ENCODE measurements at regions not wholly inside any gene's neighbourhood (a gene's known extent, or its start where the extent isn't known, plus 50 kb on each side); places are given as distances from the start of the nearest gene placed in this dataset.

DNA sequence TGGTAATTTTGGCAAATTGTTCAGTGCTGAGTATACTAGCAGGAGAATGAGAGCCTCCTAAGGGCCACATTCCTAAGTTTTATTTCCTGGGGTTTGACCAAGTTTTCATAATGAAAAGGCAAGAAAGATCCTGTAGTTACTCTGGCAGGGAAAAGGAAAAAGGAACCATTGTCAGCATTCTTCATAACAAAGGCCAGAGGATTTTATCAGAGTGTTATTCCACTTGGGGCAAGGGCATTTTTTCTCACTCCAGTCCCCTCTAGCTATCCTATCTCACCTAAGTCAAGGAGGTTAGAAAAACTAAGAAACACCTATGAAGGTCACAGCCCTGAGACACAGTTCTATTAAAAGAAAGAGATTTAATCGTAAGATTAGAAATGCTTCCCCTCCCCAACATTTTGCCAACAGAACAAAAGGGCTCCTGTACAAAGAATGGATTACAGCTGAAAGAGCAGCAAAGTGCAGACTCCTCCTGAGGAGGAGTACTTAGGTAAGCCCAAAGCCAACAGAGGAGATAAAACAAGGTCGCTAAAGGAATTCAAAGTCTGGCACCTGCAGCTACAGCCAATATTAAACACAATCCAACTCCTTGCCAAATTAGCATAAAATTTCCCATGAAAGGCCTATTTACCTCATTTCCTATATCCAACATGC, 162.4 kb downstream of the GALC start:
- DNase-seq (ENCODE audit: low read depth): no peak
- in situ Hi-C loops (cut with HindIII; ENCODE audit: low pct_unique_long_range_greater_than_20kb, low sequenced_read_pairs): no loop called here

GRCh38 chr14:87829543-87829942, 163.4 kb downstream of the GALC start:
- in situ Hi-C loops (cut with HindIII; ENCODE audit: low pct_unique_long_range_greater_than_20kb, low sequenced_read_pairs): no loop called here
- DNase-seq (ENCODE audit: low read depth): no peak

DNA sequence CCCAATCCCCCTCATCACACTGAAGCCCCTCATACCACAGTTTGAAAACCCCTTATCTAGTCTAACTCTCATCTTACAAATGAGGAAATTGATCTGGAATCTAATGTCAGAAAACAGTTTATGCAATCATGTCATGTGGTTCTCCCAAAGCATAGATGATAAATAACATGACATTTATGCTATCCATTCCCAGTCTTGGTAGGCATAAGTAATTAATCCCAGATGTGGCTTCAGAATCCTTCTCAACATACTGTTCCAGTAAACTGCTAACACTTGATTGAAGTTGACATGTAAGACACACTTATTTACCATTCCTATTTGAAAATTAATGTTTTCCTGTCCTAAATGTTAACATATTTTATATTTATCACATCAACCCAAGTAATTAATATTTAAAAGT, 168.7 kb downstream of the GALC start:
- in situ Hi-C loops (cut with HindIII; ENCODE audit: low pct_unique_long_range_greater_than_20kb, low sequenced_read_pairs): no loop called here
- no peak for DNase-seq (ENCODE audit: low read depth)

DNA sequence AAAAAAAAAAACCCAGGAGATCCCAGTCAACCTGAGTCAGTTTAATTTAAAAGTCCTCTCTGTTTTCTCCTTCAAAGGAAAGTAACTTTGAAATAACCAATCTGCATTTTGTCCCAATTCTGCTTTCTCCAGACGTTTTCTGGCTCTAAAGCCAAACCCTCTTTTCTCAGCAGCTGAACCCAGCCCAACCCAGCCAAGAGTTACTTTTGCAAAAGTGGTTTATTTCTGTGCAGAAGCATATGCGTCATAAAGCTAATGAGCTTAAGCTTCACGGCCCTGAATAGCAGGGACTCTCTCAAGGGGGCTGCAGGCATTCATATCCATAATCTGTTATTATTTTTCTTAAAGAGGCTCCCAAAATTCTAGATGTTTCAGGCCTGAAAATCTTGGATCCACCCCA, 176.6 kb downstream of the GALC start:
- DNase-seq (ENCODE audit: low read depth): no peak
- in situ Hi-C loops (cut with HindIII; ENCODE audit: low pct_unique_long_range_greater_than_20kb, low sequenced_read_pairs): no loop called here

- no peak for DNase-seq (ENCODE audit: low read depth)
- in situ Hi-C loops (cut with HindIII; ENCODE audit: low pct_unique_long_range_greater_than_20kb, low sequenced_read_pairs): no loop called here
Measured at GRCh38 chr14:87815121-87815520, 177.9 kb downstream of the GALC start.

- in situ Hi-C loops (cut with HindIII; ENCODE audit: low pct_unique_long_range_greater_than_20kb, low sequenced_read_pairs): no loop called here
- no peak for DNase-seq (ENCODE audit: low read depth)
Measured at GRCh38 chr14:87813686-87814085, 179.3 kb downstream of the GALC start.

- in situ Hi-C loops (cut with HindIII; ENCODE audit: low pct_unique_long_range_greater_than_20kb, low sequenced_read_pairs): no loop called here
- DNase-seq (ENCODE audit: low read depth): no peak
Measured at GRCh38 chr14:87813211-87813610, 179.8 kb downstream of the GALC start.

DNA sequence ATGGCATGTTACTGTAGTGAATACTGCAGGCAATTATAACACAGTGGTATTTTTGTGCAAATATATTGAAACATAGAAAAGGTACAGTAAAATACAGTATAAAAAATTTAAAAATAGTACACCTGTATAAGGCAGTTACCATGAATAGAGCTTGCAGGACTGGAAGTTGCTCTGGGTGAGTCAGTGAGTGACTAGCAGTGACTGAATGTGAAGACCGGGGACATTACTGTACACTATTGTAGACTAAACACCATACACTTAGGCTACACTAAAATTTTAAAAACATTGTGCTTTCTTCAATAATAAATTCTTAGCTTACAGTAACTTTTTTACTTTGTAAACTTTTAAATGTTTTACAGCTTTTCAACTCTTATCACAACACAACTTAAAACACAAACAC, 181.7 kb downstream of the GALC start:
- in situ Hi-C loops (cut with HindIII; ENCODE audit: low pct_unique_long_range_greater_than_20kb, low sequenced_read_pairs): no loop called here
- DNase-seq (ENCODE audit: low read depth): no peak

- in situ Hi-C loops (cut with HindIII; ENCODE audit: low pct_unique_long_range_greater_than_20kb, low sequenced_read_pairs): no loop called here
- no peak for DNase-seq (ENCODE audit: low read depth)
Measured at GRCh38 chr14:87810711-87811110, 182.3 kb downstream of the GALC start.

DNA sequence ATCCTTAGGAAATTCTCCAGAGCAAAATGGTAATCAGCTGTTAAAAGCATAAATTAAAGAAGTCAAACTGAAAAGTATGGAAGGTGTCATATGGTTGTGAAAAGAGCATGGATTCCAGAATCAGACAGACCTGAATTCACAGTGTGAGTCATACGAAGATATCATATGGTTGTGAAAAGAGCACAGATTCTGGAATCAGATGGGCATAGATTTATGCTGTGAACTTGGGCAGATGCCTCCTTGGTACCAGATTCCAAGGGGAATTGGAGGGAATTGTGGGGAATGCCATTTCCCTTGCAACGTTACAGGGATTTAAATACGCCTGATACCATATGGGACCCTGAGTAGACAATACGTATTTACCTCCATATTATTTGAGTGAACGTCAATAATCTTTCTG, 183.7 kb downstream of the GALC start:
- no peak for DNase-seq (ENCODE audit: low read depth)
- in situ Hi-C loops (cut with HindIII; ENCODE audit: low pct_unique_long_range_greater_than_20kb, low sequenced_read_pairs): no loop called here

DNA sequence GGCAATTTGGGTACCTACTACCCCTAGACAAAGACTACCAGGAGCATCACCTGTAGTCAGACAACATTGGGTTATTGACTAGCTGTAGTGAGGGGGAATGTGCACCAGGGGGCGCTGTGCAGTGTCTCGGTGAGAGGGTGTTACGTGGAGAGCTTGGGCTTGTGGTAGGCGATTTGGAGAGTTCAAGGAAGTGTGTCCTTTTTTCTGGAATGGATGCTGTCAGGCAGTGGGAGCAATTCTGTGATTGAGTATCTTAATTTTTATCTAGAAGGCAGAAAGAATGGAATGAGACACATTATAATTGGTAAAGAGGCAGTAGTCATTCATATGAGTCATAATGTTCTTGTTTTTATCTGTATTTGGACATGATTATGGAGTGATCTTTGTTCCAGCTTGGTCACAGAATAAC, 187.7 kb downstream of the GALC start:
- in situ Hi-C loops (cut with HindIII; ENCODE audit: low pct_unique_long_range_greater_than_20kb, low sequenced_read_pairs): no loop called here
- peak; percentile 42 for DNase-seq (ENCODE audit: low read depth)

- DNase-seq (ENCODE audit: low read depth): no peak
- in situ Hi-C loops (cut with HindIII; ENCODE audit: low pct_unique_long_range_greater_than_20kb, low sequenced_read_pairs): no loop called here
Measured at GRCh38 chr14:87800216-87800615, 192.8 kb downstream of the GALC start.

DNA sequence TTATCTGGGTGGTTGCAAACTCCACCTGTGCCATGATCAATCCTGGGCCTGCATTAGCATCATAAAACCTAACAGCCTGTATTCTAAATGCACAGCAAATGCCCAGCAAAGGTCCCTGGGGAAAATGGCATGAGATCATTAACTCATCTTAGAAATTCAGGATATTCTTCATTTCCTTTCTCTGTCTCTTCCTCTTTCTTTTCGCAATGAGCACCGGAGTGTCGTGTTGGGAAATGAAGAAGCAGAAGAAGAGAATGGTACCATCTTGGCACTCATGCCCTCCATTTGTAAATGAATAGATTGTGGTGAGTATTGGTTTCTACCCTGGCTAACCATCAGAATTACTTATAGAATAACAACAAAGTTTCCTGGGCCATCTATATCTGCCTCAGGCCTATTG, 193.6 kb downstream of the GALC start:
- no peak for DNase-seq (ENCODE audit: low read depth)
- in situ Hi-C loops (cut with HindIII; ENCODE audit: low pct_unique_long_range_greater_than_20kb, low sequenced_read_pairs): no loop called here

- in situ Hi-C loops (cut with HindIII; ENCODE audit: low pct_unique_long_range_greater_than_20kb, low sequenced_read_pairs): no loop called here
- DNase-seq (ENCODE audit: low read depth): no peak
Measured at GRCh38 chr14:87797001-87797400, 196.0 kb downstream of the GALC start.

DNA sequence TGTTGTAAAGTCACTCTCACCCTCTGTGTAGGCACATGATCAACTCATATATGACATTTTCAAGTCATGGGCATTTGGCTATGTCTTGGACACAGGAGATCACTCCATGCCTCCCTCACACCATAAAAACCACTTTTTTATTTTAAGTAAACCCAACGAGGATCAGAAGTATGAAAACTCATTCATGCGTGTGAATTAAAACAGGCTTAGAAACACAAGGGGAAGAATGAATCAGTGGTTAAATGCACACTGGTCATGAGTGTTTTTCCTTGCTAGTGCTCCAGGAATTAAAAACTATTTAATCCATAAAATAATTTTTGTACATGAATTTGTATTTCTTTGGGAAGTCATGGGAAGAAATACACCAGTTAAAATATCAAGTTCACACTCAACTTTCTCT, 198.4 kb downstream of the GALC start:
- DNase-seq (ENCODE audit: low read depth): no peak
- in situ Hi-C loops (cut with HindIII; ENCODE audit: low pct_unique_long_range_greater_than_20kb, low sequenced_read_pairs): no loop called here

DNA sequence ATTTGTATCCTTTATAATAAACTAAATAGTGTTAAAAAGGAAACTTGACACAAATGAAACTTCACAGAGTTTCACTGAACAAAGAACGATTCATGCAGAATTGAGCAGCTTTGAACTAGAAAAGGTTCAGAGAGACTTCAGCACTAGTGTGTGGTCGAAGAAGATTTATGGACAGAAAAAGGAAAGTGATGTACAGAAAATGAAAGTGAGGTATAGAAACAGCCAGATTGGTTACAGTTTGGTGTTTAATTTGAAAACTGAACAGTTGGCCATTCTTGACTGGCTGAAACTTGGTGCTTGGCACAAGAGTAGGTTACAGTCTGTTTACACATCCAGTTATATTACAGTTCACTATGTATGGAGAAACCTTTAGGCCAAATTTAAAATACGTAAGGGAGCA, 207.1 kb downstream of the GALC start:
- DNase-seq (ENCODE audit: low read depth): no peak
- in situ Hi-C loops (cut with HindIII; ENCODE audit: low pct_unique_long_range_greater_than_20kb, low sequenced_read_pairs): no loop called here

DNA sequence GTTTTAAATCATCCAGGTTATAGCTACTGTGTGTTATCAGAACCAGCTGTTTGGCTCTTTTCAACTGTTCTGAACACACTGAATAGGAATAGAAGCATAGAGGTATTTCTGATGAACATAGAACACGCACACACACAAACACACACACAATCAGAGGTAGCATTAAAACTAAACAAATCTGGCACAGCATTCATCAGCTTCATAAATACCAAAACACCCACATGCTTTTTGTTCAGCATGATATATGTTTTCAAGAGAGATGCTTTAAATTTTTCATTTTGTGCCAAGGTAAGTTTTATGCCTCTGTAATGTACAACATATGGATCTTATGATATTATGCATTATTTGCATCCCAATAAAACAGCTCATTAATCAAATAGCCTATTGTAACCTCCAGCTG, 208.6 kb downstream of the GALC start:
- no peak for DNase-seq (ENCODE audit: low read depth)
- in situ Hi-C loops (cut with HindIII; ENCODE audit: low pct_unique_long_range_greater_than_20kb, low sequenced_read_pairs): no loop called here

DNA sequence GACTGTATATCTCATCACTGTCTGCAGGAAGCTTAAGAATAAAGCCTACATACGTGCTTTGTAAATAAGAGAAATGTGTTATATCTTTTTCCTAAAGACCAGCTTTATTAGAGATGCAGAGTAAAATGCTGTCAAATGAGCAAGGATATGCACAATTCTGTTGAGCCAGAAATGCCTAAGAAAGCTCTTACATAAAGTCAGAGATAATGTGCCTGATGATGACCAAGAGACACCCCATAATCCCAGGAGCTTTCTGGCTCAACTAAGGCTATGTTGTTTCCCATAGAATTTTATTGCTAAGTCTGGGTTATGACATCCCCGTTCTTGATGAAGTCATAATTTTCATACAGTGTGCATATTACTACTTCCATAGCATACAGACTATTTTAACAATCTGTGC, 209.9 kb downstream of the GALC start:
- in situ Hi-C loops (cut with HindIII; ENCODE audit: low pct_unique_long_range_greater_than_20kb, low sequenced_read_pairs): no loop called here
- no peak for DNase-seq (ENCODE audit: low read depth)

- in situ Hi-C loops (cut with HindIII; ENCODE audit: low pct_unique_long_range_greater_than_20kb, low sequenced_read_pairs): no loop called here
- DNase-seq (ENCODE audit: low read depth): no peak
Measured at GRCh38 chr14:87772854-87773253, 220.1 kb downstream of the GALC start.

- DNase-seq (ENCODE audit: low read depth): no peak
- in situ Hi-C loops (cut with HindIII; ENCODE audit: low pct_unique_long_range_greater_than_20kb, low sequenced_read_pairs): no loop called here
Measured at GRCh38 chr14:87767567-87767901, 225.4 kb downstream of the GALC start.

GRCh38 chr14:87758876-87759275, 234.1 kb downstream of the GALC start:
- in situ Hi-C loops (cut with HindIII; ENCODE audit: low pct_unique_long_range_greater_than_20kb, low sequenced_read_pairs): no loop called here
- no peak for DNase-seq (ENCODE audit: low read depth)
